ENCODE measurements at regions not wholly inside any gene's neighbourhood (a gene's known extent, or its start where the extent isn't known, plus 50 kb on each side); places are given as distances from the start of the nearest gene placed in this dataset.
A peak's percentile ranks its signal among the peaks of the same experiment; 100 is the strongest.

- no peak overlapping the region for H3K4me3 ChIP-seq (ENCODE audit: insufficient read depth, low read depth, low read length)
- no TSS peak for BruUV-seq (replicated peaks)
- no peak overlapping the region for H3K56ac ChIP-seq (ENCODE audit: extremely low read depth, insufficient read depth, low read length)
- H3K36me3 ChIP-seq (ENCODE audit: control insufficient read depth, insufficient read depth, low read length) = no peaks in the 10 kb centered on the region
- H3K27ac ChIP-seq (ENCODE audit: insufficient read depth, low read length) = no peak overlapping the region
- no peak overlapping the region for H2AK9ac ChIP-seq (replicated peaks; ENCODE audit: low read depth, low read length, poor library complexity)
- no peak overlapping the region for H2BK5ac ChIP-seq (ENCODE audit: low read depth, low read length, poor library complexity, severe bottlenecking)
- 20% methylated on average over 1 of the region's 3 CpGs; no CpG with 5 or more reads in 1 of the 2 experiments for WGBS, 2 experiments (ENCODE audit: extremely low coverage in 2 of 2, insufficient read length in 1 of 2)
- POLR2A ChIA-PET (ENCODE audit: unreplicated experiment) = no interaction called here
- no peak overlapping the region for H3K4me2 ChIP-seq (ENCODE audit: low read depth, low read length)
- dilution Hi-C loops (cut with HindIII; ENCODE audit: low sequenced_read_pairs, unreplicated experiment) = no loop called here
- no peak overlapping the region for H3K18ac ChIP-seq (ENCODE audit: low read depth, low read length)
- no peaks in the 10 kb centered on the region for H3K79me1 ChIP-seq (ENCODE audit: low read depth in 1 of 2, low read length in 2 of 2)
- H2AK5ac ChIP-seq (ENCODE audit: low read depth, low read length) = no peak overlapping the region
- H2BK20ac ChIP-seq (ENCODE audit: low read depth, low read length) = no peak overlapping the region
- no peak overlapping the region for H4K5ac ChIP-seq (ENCODE audit: low read depth, low read length)
- no peaks in the 10 kb centered on the region for H3K9me1 ChIP-seq (ENCODE audit: insufficient read depth, low read length)
- no peak for DNase-seq
- H4K8ac ChIP-seq (ENCODE audit: low read depth in 2 of 2, low read length in 2 of 2) = no peak overlapping the region
- no peaks in the 10 kb centered on the region for H4K20me1 ChIP-seq (ENCODE audit: insufficient read depth, low read length)
- H3K14ac ChIP-seq (replicated peaks; ENCODE audit: low read depth, low read length) = no peak overlapping the region
- no peak for ATAC-seq (ENCODE audit: low read depth)
- no peak overlapping the region for H2BK120ac ChIP-seq (ENCODE audit: low read depth, low read length)
- H3K27me3 ChIP-seq (ENCODE audit: control insufficient read depth, insufficient read depth, low read length) = peaks cover 3% of the 10 kb centered on the region
- no peaks in the 10 kb centered on the region for H3K9me3 ChIP-seq (ENCODE audit: control insufficient read depth, insufficient read depth, low read length)
- intact Hi-C loops (cut with micrococcal nuclease) = no loop called here
- no peak overlapping the region for H2AFZ ChIP-seq (replicated peaks; ENCODE audit: low read length, poor library complexity)
- H3K4me1 ChIP-seq (ENCODE audit: control insufficient read depth, insufficient read depth, low read length) = no peaks in the 10 kb centered on the region
- H4K91ac ChIP-seq (ENCODE audit: insufficient read depth, low read depth, low read length) = no peak overlapping the region
- H3K23ac ChIP-seq (ENCODE audit: low read depth, low read length) = no peak overlapping the region
- in situ Hi-C loops (cut with MboI; ENCODE audit: low sequenced_read_pairs) = no loop called here
- H3K4ac ChIP-seq (ENCODE audit: low read depth, low read length) = no peak overlapping the region
- CTCF ChIA-PET = no interaction called here
- H2BK15ac ChIP-seq (ENCODE audit: low read depth, low read length) = no peak overlapping the region
- TF ChIP-seq, protein P1, sequence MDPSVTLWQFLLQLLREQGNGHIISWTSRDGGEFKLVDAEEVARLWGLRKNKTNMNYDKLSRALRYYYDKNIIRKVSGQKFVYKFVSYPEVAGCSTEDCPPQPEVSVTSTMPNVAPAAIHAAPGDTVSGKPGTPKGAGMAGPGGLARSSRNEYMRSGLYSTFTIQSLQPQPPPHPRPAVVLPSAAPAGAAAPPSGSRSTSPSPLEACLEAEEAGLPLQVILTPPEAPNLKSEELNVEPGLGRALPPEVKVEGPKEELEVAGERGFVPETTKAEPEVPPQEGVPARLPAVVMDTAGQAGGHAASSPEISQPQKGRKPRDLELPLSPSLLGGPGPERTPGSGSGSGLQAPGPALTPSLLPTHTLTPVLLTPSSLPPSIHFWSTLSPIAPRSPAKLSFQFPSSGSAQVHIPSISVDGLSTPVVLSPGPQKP (IDR thresholded peaks at IDR 0.05; ENCODE audit: borderline replicate concordance, low read depth, low read length) = no peak
- peak; percentile 41 for TF ChIP-seq CEBPB (IDR thresholded peaks at IDR 0.05; ENCODE audit: low read depth, low read length)
- no peak overlapping the region for H3K9ac ChIP-seq (ENCODE audit: low read depth, low read length)
Measured at GRCh38 chr5:115699967-115700366, 74.1 kb upstream of the TMED7 start.
